NCI-H526 (cell line): ENCODE measurements at regions not wholly inside any gene's neighbourhood (a gene's known extent, or its start where the extent isn't known, plus 50 kb on each side); places are given as distances from the start of the nearest gene placed in this dataset.
"Not testable (repeated sequence)": the region's sequence is repeated elsewhere in the genome, so short reads cannot be mapped to it uniquely, and the experiment has no call there.

Experiments used
- DNase-seq, 2 experiments: peaks; one replicate each; lab custom pipeline; 2025; lab: John Stamatoyannopoulos, UW

DNA sequence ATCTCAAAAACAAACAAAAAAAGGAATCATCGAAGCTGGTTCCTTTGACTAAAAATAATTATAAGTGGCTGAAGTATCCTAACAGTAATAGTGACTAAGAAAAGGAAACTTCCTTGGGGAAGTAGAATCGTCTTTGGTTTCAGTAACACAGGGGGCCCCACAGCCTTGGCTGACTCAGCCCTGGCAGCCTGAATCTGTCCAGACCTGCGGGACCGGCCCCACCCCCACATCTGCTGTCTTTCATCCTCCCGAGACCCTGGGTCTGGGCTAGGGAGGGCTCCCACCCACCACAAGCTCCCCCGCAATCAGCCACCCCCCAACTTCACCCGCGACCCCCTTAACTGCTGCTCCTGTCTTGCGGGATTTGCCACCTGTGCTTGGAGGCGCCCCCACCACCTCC, 1452.6 kb upstream of the ACVR2A start:
- no peak for DNase-seq

GRCh38 chr2:146388757-146389156, 1456.1 kb upstream of the ACVR2A start:
- DNase-seq, result no peak

GRCh38 chr2:146386096-146386495, 1458.7 kb upstream of the ACVR2A start:
- DNase-seq, result no peak

GRCh38 chr2:146385031-146385430, 1459.8 kb upstream of the ACVR2A start:
- no peak for DNase-seq

GRCh38 chr2:146376511-146377064, 1468.2 kb upstream of the ACVR2A start:
- no peak for DNase-seq

DNA sequence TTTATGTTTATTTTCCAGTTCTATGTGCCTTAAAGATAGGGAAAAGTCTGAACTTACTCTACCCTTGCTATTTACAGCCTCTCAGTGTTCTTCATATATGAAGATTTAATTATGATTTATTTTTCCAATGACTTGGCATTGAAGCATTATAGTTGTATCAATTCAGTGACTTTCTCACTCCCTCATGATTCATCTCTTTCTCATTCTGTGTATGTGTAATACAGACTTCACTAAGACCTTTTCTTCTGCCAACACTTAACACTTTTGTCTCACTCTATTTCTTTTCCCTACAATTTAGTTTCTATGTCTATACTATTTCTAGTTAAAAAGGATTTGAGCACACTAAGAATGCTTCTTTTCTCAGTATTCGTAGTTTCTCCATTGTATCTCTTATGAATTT, 1470.3 kb upstream of the ACVR2A start:
- DNase-seq, result no peak

GRCh38 chr2:146371364-146371763, 1473.5 kb upstream of the ACVR2A start:
- DNase-seq, result not testable (repeated sequence)

- no peak for DNase-seq
Measured at GRCh38 chr2:146370826-146371225, 1474.0 kb upstream of the ACVR2A start.

DNA sequence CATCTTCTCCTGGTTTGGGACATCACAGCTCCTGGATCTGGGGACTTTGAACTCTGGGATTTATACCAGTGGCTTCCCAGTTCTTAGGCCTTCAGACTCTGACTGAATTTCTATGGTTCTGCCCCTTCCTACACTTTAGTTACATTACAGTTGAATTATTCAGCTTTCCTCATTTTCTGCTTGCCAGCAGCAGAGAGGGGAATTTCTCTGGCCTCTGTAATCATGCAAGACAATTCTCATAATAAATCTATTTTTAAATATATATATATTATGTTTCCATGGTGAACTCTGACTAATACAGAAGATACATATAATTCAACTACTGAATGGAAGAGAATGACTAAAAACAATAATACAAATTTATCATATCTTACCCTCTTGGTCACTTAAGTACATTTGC, 1478.6 kb upstream of the ACVR2A start:
- no peak for DNase-seq

DNA sequence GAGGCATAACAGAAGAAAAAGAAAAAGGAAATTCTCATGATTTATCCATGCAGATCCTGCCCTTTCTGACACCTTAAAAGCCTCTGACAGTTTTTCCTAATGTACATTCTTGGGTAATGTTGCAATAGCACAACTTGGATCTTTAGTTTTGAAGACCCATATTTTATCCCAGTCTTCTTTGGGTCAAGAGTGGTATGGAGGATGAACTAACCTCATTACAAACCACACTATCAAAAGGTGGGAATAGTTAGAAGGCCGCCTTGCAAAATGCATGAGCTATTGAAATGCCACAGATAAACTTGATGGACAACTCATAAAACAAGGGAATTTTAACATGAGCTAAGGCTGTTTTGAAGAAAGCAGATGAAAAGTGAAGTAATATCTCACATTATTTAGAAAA, 1479.8 kb upstream of the ACVR2A start:
- DNase-seq, result no peak

DNA sequence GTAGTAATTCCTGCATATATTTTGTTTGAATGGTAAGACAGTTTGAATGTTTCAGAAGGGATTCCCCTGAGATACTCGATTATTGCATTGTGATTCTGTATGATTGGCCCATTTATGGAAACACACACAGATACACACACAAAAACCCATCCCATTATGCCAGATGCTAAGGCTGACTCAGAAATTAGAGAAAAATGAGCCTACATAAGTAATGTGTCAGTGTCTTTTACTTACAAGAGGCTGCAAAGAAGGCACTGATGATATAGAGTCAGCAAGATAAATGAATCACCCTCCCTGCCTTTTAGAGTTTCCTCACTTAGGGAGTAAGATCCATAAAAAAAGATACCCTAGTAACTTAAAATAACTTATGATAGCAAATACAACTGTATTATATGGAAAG, 1481.1 kb upstream of the ACVR2A start:
- no peak for DNase-seq

- no peak for DNase-seq
Measured at GRCh38 chr2:146351689-146352088, 1493.1 kb upstream of the ACVR2A start.

DNA sequence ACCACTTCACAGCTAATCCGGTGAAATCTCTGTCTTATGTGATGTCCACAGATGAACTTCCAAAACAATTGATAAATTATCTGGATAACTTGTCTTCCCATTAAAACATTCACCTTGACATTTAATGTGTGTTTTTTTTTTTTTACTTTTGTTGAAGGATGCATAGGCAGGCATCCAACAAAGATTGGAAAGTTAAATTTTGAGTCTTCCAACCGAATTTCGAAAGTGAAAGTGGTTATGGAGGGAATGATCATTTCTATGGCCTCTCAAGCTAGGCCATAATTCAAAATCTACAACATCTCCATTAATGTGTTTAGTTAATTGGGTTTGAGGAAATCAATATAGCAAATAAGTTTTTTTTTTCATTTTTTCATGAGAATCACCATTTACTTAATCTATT, 1495.5 kb upstream of the ACVR2A start:
- no peak for DNase-seq

- no peak for DNase-seq
Measured at GRCh38 chr2:146324951-146325350, 1519.9 kb upstream of the ACVR2A start.

DNA sequence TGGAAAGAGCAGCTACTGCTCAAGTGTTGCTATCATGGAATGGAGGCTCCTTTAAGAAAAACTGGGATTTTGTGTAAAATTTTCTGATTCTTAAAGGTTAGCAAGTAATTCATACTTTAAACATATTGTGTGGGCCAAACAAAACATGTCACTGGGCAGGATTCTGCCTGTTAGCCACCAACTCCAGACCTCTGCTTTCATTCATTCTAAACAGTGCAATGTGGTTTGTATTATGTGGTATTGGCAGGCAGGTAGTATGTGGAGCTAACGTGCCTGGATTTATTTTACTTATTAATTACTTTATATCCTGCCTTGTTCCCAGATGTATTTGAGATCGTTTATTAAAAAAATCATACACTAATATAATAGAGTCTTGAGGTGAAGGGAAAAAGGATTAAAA, 1521.3 kb upstream of the ACVR2A start:
- no peak for DNase-seq

GRCh38 chr2:146321175-146321574, 1523.7 kb upstream of the ACVR2A start:
- DNase-seq, result no peak

DNA sequence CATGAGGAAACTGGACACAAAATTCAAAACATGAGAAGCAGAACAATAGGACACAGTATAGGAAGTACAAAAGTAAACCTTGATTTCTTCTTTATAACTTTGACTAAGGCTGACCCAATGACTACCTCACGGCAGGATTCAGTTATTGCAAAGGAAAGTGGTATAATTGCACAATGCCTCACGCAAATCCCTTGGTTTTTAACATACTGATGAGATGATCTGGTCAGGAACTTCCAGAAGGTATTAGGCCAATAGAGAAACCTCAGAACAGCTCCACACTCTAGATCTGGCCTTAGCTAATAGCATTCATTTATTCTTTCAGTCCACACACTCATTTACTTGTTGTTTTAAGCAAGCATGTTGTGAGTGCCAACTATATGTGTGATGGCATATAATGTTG, 1526.9 kb upstream of the ACVR2A start:
- DNase-seq, result no peak

GRCh38 chr2:146312899-146313298, 1531.9 kb upstream of the ACVR2A start:
- peak in 1 of 2 experiments; percentile 15 for DNase-seq

GRCh38 chr2:146305164-146305563, 1539.7 kb upstream of the ACVR2A start:
- no peak for DNase-seq

GRCh38 chr2:146301287-146301686, 1543.5 kb upstream of the ACVR2A start:
- DNase-seq, result no peak

- no peak for DNase-seq
Measured at GRCh38 chr2:146295080-146295670, 1549.7 kb upstream of the ACVR2A start.

DNA sequence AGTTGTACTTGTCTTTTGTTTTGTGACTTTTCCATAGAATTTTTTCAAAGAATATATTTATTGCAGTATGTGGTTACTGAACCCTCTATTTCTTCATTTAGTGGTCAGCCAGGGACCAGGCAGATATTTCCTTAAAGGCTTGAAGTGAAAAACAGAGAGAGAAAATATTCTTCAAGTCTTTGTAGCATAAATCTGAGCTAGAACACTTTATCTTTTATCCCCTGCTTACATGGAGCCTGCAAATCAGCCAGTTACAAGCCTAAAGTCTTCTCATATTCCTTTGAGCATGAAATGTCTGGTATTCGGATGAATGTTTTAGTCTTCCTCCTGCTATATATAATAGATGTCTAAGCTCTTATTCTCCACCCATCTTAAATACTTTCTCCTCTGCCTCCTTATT, 1557.5 kb upstream of the ACVR2A start:
- no peak for DNase-seq

GRCh38 chr2:146278881-146279280, 1565.9 kb upstream of the ACVR2A start:
- DNase-seq, result no peak

- DNase-seq, result no peak
Measured at GRCh38 chr2:146271131-146271831, 1573.5 kb upstream of the ACVR2A start.
